ENCODE measurements at regions not wholly inside any gene's neighbourhood (a gene's known extent, or its start where the extent isn't known, plus 50 kb on each side); places are given as distances from the start of the nearest gene placed in this dataset.
"Not testable (repeated sequence)": the region's sequence is repeated elsewhere in the genome, so short reads cannot be mapped to it uniquely, and the experiment has no call there.

GRCh38 chr7:46043338-46043737 lies 122.3 kb upstream of the IGFBP3 start:
- not testable (repeated sequence) for H3K27ac Mint-ChIP-seq; H3K4me1 Mint-ChIP-seq; H3K4me3 Mint-ChIP-seq; H3K9me3 Mint-ChIP-seq; ATAC-seq; H3K36me3 Mint-ChIP-seq; DNase-seq (ENCODE audit: low spot score in 2 of 2)

GRCh38 chr7:46039813-46040212 lies 118.7 kb upstream of the IGFBP3 start:
- H3K4me3 Mint-ChIP-seq; H3K36me3 Mint-ChIP-seq; H3K4me1 Mint-ChIP-seq; DNase-seq (ENCODE audit: low spot score in 2 of 2); H3K9me3 Mint-ChIP-seq; H3K27ac Mint-ChIP-seq; ATAC-seq: not testable (repeated sequence)

- DNase-seq (ENCODE audit: low spot score in 2 of 2) (no peak), ATAC-seq (no peak)
- Mint-ChIP-seq H3K9me3 (no peaks in the 10 kb centered on the region), H3K36me3 (no peaks in the 10 kb centered on the region), H3K27ac (no peak overlapping the region), H3K4me3 (no peak overlapping the region), H3K4me1 (no peaks in the 10 kb centered on the region)
Measured at GRCh38 chr7:46035166-46035565, 114.1 kb upstream of the IGFBP3 start.

- H3K4me1 Mint-ChIP-seq: no peaks in the 10 kb centered on the region
- H3K36me3 Mint-ChIP-seq: no peaks in the 10 kb centered on the region
- H3K4me3 Mint-ChIP-seq: no peak overlapping the region
- DNase-seq (ENCODE audit: low spot score in 2 of 2) (no peak), ATAC-seq (no peak)
- no peaks in the 10 kb centered on the region for H3K9me3 Mint-ChIP-seq
- H3K27ac Mint-ChIP-seq: no peak overlapping the region
Measured at GRCh38 chr7:46034056-46034768, 113.1 kb upstream of the IGFBP3 start.

GRCh38 chr7:46033592-46033991 lies 112.5 kb upstream of the IGFBP3 start:
- Mint-ChIP-seq H3K36me3 (no peaks in the 10 kb centered on the region), H3K4me3 (no peak overlapping the region), H3K27ac (no peak overlapping the region), H3K4me1 (no peaks in the 10 kb centered on the region), H3K9me3 (no peaks in the 10 kb centered on the region)
- ATAC-seq: no peak
- DNase-seq (ENCODE audit: low spot score in 2 of 2): no peak

GRCh38 chr7:46032942-46033341 lies 111.9 kb upstream of the IGFBP3 start:
- no peak for DNase-seq (ENCODE audit: low spot score in 2 of 2)

GRCh38 chr7:46032353-46032752 lies 111.3 kb upstream of the IGFBP3 start:
- ATAC-seq: no peak
- Mint-ChIP-seq H3K27ac (no peak overlapping the region), H3K4me3 (no peak overlapping the region), H3K4me1 (no peaks in the 10 kb centered on the region), H3K36me3 (no peaks in the 10 kb centered on the region), H3K9me3 (no peaks in the 10 kb centered on the region)
- no peak for DNase-seq (ENCODE audit: low spot score in 2 of 2)

More at GRCh38 chr7:46032942-46033341, 111.9 kb upstream of the IGFBP3 start:
- Mint-ChIP-seq H3K4me3 (no peak overlapping the region), H3K4me1 (no peaks in the 10 kb centered on the region), H3K36me3 (no peaks in the 10 kb centered on the region), H3K27ac (no peak overlapping the region), H3K9me3 (no peaks in the 10 kb centered on the region)
- ATAC-seq: no peak

- ATAC-seq (no peak), DNase-seq (ENCODE audit: low spot score in 2 of 2) (no peak)
- Mint-ChIP-seq H3K4me3 (no peak overlapping the region), H3K4me1 (no peaks in the 10 kb centered on the region), H3K27ac (no peak overlapping the region), H3K9me3 (peaks cover 4% of the 10 kb centered on the region), H3K36me3 (no peaks in the 10 kb centered on the region)
Measured at GRCh38 chr7:46029111-46029704, 108.1 kb upstream of the IGFBP3 start.

- H3K27ac Mint-ChIP-seq: no peak overlapping the region
- DNase-seq (ENCODE audit: low spot score in 2 of 2): no peak
- peaks cover 4% of the 10 kb centered on the region for H3K9me3 Mint-ChIP-seq
- H3K36me3 Mint-ChIP-seq: no peaks in the 10 kb centered on the region
- no peak overlapping the region for H3K4me3 Mint-ChIP-seq
- H3K4me1 Mint-ChIP-seq: no peaks in the 10 kb centered on the region
- ATAC-seq: no peak
Measured at GRCh38 chr7:46028246-46028645, 107.2 kb upstream of the IGFBP3 start.

GRCh38 chr7:46026741-46027140 lies 105.7 kb upstream of the IGFBP3 start:
- no peak overlapping the region for H3K27ac Mint-ChIP-seq
- H3K4me1 Mint-ChIP-seq: no peaks in the 10 kb centered on the region
- no peaks in the 10 kb centered on the region for H3K36me3 Mint-ChIP-seq
- peaks cover 6% of the 10 kb centered on the region for H3K9me3 Mint-ChIP-seq
- no peak overlapping the region for H3K4me3 Mint-ChIP-seq
- no peak for ATAC-seq
- DNase-seq (ENCODE audit: low spot score in 2 of 2): no peak

GRCh38 chr7:46024263-46024916 lies 103.3 kb upstream of the IGFBP3 start:
- Mint-ChIP-seq H3K27ac (no peak overlapping the region), H3K4me1 (no peaks in the 10 kb centered on the region), H3K9me3 (peaks cover 6% of the 10 kb centered on the region), H3K36me3 (no peaks in the 10 kb centered on the region), H3K4me3 (no peak overlapping the region)
- DNase-seq (ENCODE audit: low spot score in 2 of 2): peak in 1 of 2 donors; percentile 13
- no peak for ATAC-seq

- DNase-seq (ENCODE audit: low spot score in 2 of 2) (peak in 1 of 2 donors; percentile 8), ATAC-seq (no peak)
- Mint-ChIP-seq H3K36me3 (no peaks in the 10 kb centered on the region), H3K27ac (no peak overlapping the region), H3K4me1 (no peaks in the 10 kb centered on the region), H3K9me3 (peaks cover 8% of the 10 kb centered on the region), H3K4me3 (no peak overlapping the region)
Measured at GRCh38 chr7:46022397-46022796, 101.3 kb upstream of the IGFBP3 start.

- Mint-ChIP-seq H3K27ac (no peak overlapping the region), H3K36me3 (no peaks in the 10 kb centered on the region), H3K4me1 (no peaks in the 10 kb centered on the region), H3K4me3 (no peak overlapping the region), H3K9me3 (peaks cover 2% of the 10 kb centered on the region)
- ATAC-seq (no peak), DNase-seq (ENCODE audit: low spot score in 2 of 2) (no peak)
Measured at GRCh38 chr7:46015107-46015868, 94.2 kb upstream of the IGFBP3 start.

GRCh38 chr7:46011501-46011900 lies 90.4 kb upstream of the IGFBP3 start:
- H3K36me3 Mint-ChIP-seq: no peaks in the 10 kb centered on the region
- ATAC-seq: no peak
- H3K4me3 Mint-ChIP-seq: no peak overlapping the region
- H3K9me3 Mint-ChIP-seq: no peaks in the 10 kb centered on the region
- no peak overlapping the region for H3K27ac Mint-ChIP-seq
- DNase-seq (ENCODE audit: low spot score in 2 of 2): no peak
- no peaks in the 10 kb centered on the region for H3K4me1 Mint-ChIP-seq

GRCh38 chr7:46011059-46011458 lies 90.0 kb upstream of the IGFBP3 start:
- no peaks in the 10 kb centered on the region for H3K36me3 Mint-ChIP-seq
- no peak overlapping the region for H3K4me3 Mint-ChIP-seq
- ATAC-seq (no peak), DNase-seq (ENCODE audit: low spot score in 2 of 2) (no peak)
- no peaks in the 10 kb centered on the region for H3K4me1 Mint-ChIP-seq
- H3K27ac Mint-ChIP-seq: no peak overlapping the region
- H3K9me3 Mint-ChIP-seq: no peaks in the 10 kb centered on the region
